HepG2 (cell line): ENCODE measurements at regions not wholly inside any gene's neighbourhood (a gene's known extent, or its start where the extent isn't known, plus 50 kb on each side); places are given as distances from the start of the nearest gene placed in this dataset.

Source experiments
- ATAC-seq: fragments of 200-7000 bp; cut with Tn5 transposase; 3 replicates; pipeline ENCODE4 v1.9.1; 2020; ENCODE audit warnings: mild to moderate bottlenecking, moderate library complexity
- BruUV-seq: library from RNA; stranded (reverse); fragments of 400-500 nt; replicated peaks from 2 replicates; lab custom pipeline; 2021; lab: Mats Ljungman, UMichigan
- CTCF ChIA-PET: fragments of 300-600 bp; formaldehyde crosslinking; extraction: SDS; loops from one replicate; lab custom pipeline; 2021; ENCODE audit warnings: low total read pairs, inconsistent platforms, low intra/inter-chr PET ratio; lab: Yijun Ruan, JAX
- POLR2A ChIA-PET: fragments of 350-600 bp; sonication (Branson Sonifier 250); formaldehyde crosslinking; loops from one replicate; lab custom pipeline; 2020; ENCODE audit warnings: antibody characterized with exemption, inconsistent platforms; lab: Yijun Ruan, JAX
- DNase-seq: peaks from one replicate; pipeline ENCODE4 v3.0.0-alpha.2; 2015; ENCODE audit warnings: low spot score
- FAIRE-seq: peaks from 3 replicates; lab custom pipeline; 2011; peaks lifted over from hg19 to GRCh38; lab: Jason Lieb, UNC
- H2AFZ ChIP-seq: one replicate; pipeline ENCODE4 v1.6.1; 2011; ENCODE audit warnings: low read length, inconsistent platforms
- H3K27ac ChIP-seq: fragments of 300-600 bp; 3 replicates; pipeline ENCODE4 v1.8.0; 2011; ENCODE audit warnings: mixed run types, mild to moderate bottlenecking, mixed read lengths, low read length, inconsistent platforms; ENCODE audit not compliant: insufficient read depth; ENCODE audit errors: extremely low read length
- H3K27me3 ChIP-seq, 2 experiments: fragments of 200-600 bp in 1 of 2; 2 replicates in 1 of 2; 3 replicates in 1 of 2; pipeline versions ENCODE4 v1.6.0 to v1.8.0; 2011; ENCODE audit warnings: low read length in 2 of 2, mild to moderate bottlenecking in 2 of 2, moderate library complexity in 2 of 2, inconsistent platforms in 1 of 2; ENCODE audit not compliant: insufficient read depth in 2 of 2, control insufficient read depth in 1 of 2
- H3K36me3 ChIP-seq, 2 experiments: fragments of 200-600 bp in 1 of 2; replicated peaks in 1 of 2; 2 replicates in 1 of 2; 3 replicates in 1 of 2; pipeline versions ENCODE4 v1.5.1 to v1.8.0; 2011; ENCODE audit warnings: low read length in 2 of 2, inconsistent platforms in 1 of 2; ENCODE audit not compliant: insufficient read depth in 2 of 2, control insufficient read depth in 1 of 2
- H3K4me1 ChIP-seq: 2 replicates; pipeline ENCODE4 v1.5.1; 2012; ENCODE audit warnings: low read length, inconsistent platforms; ENCODE audit not compliant: insufficient read depth
- H3K4me2 ChIP-seq: 2 replicates; pipeline ENCODE4 v1.6.0; 2011; ENCODE audit warnings: low read depth, low read length, inconsistent platforms
- H3K4me3 ChIP-seq, 3 experiments: fragments of 200-600 bp in 1 of 3; sonication (generic), shearing (Covaris generic) in 1 of 3; replicated peaks in 1 of 3; 2 replicates each; pipeline ENCODE4 v1.5.1; 2011 to 2016; ENCODE audit warnings: low read length in 3 of 3, inconsistent platforms in 2 of 3, low read depth in 2 of 3, mild to moderate bottlenecking in 2 of 3, control low read depth in 1 of 3, mixed read lengths in 1 of 3; ENCODE audit not compliant: insufficient read depth in 1 of 3
- H3K79me2 ChIP-seq: one replicate; pipeline ENCODE4 v1.6.1; 2011; ENCODE audit warnings: low read length, inconsistent platforms; ENCODE audit not compliant: insufficient read depth
- H3K9ac ChIP-seq: 2 replicates; pipeline ENCODE4 v1.6.0; 2011; ENCODE audit warnings: mild to moderate bottlenecking, low read depth, low read length, inconsistent platforms; ENCODE audit not compliant: insufficient read depth
- H3K9me3 ChIP-seq: 2 replicates; pipeline ENCODE4 v1.5.1; 2012; ENCODE audit warnings: mild to moderate bottlenecking, low read length
- H4K20me1 ChIP-seq: 2 replicates; pipeline ENCODE4 v1.6.0; 2011; ENCODE audit warnings: inconsistent platforms, mild to moderate bottlenecking, low read length, moderate library complexity; ENCODE audit not compliant: insufficient read depth
- ATF3 ChIP-seq: sonication (generic); formaldehyde crosslinking; IDR thresholded peaks from 2 replicates; pipeline ENCODE4 v1.4.0; 2020; ENCODE audit warnings: missing genetic modification reagents
- CEBPG ChIP-seq: IDR thresholded peaks from 2 replicates; pipeline ENCODE4 v1.6.1; 2016
- KDM4B ChIP-seq: sonication (generic); formaldehyde crosslinking; IDR thresholded peaks from 2 replicates; pipeline ENCODE4 v1.4.0; 2020; ENCODE audit warnings: missing genetic modification reagents
- NR2C2 ChIP-seq: sonication (generic); formaldehyde crosslinking; IDR thresholded peaks from 2 replicates; pipeline ENCODE4 v1.4.0; 2020; ENCODE audit warnings: missing genetic modification reagents, mild to moderate bottlenecking, moderate library complexity, borderline replicate concordance
- PHF21A ChIP-seq: sonication (generic); formaldehyde crosslinking; IDR thresholded peaks from 2 replicates; pipeline ENCODE4 v1.5.0; 2020; ENCODE audit warnings: mild to moderate bottlenecking, missing genetic modification reagents
- RFX3 ChIP-seq: IDR thresholded peaks from 2 replicates; pipeline ENCODE4 v1.6.1; 2016; ENCODE audit warnings: missing biosample characterization, missing genetic modification reagents
- SP140L ChIP-seq: sonication (generic); formaldehyde crosslinking; IDR thresholded peaks from 2 replicates; pipeline ENCODE4 v1.4.0; 2020; ENCODE audit warnings: missing genetic modification reagents, borderline replicate concordance
- ZUFSP ChIP-seq: sonication (generic); formaldehyde crosslinking; IDR thresholded peaks from 2 replicates; pipeline ENCODE4 v1.9.0; 2021; ENCODE audit warnings: missing genetic modification reagents, mild to moderate bottlenecking, borderline replicate concordance
- WGBS: methylation state at CpG from one replicate; pipeline ENCODE4 v1.1.6; 2017; ENCODE audit warnings: low lambda C conversion rate; 5-methylcytosine and 5-hydroxymethylcytosine counted together
- in situ Hi-C: cut with HindIII; loops from 2 replicates; pipeline ENCODE4 v1.10.0; 2017; ENCODE audit warnings: low pct_unique_long_range_greater_than_20kb; ENCODE audit not compliant: extremely low pct_ligation_motif_present
- intact Hi-C: fragments of 100-400 bp; cut with micrococcal nuclease; formaldehyde crosslinking; loops from one replicate; pipeline ENCODE4 v1.10.0; 2022; ENCODE audit not compliant: unreplicated experiment
- TF ChIP-seq, protein P1 (sequence below): sonication (generic); formaldehyde crosslinking; IDR thresholded peaks from 2 replicates; pipeline ENCODE4 v1.5.0; 2020; ENCODE audit warnings: mild to moderate bottlenecking, missing genetic modification reagents

DNA sequence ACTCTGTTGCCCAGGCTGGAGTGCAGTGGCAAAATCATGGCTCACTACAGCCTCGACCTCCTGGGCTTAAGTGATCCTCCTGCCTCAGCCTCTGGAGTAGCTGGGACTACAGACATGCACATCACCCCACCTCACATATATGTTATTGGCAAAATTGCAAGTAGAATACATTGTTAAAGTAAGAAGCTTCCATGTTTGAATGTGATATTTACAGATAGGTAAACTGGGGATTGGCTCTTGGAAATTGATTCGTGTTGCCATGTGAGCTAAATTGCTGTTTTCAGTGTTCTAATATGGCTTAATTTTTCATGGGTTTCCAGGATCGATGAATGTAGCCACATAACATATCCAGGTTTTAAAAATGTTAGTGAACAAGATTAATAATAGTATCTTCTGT, 149.0 kb upstream of the ZNF217 start:
- FAIRE-seq (no peak), ATAC-seq (no peak), DNase-seq (no peak)
- Histone ChIP-seq H3K4me3 (no peak overlapping the region), H2AFZ (no peak overlapping the region), H4K20me1 (no peaks in the 10 kb centered on the region), H3K9ac (no peak overlapping the region), H3K4me1 (peaks cover 41% of the 10 kb centered on the region), H3K27ac (no peak overlapping the region), H3K36me3 (no peaks in the 10 kb centered on the region), H3K79me2 (no peaks in the 10 kb centered on the region), H3K27me3 (no peaks in the 10 kb centered on the region), H3K4me2 (no peak overlapping the region), H3K9me3 (no peaks in the 10 kb centered on the region)
- in situ Hi-C loops (no loop called here), intact Hi-C loops (no loop called here)
- POLR2A ChIA-PET, result interaction anchor here (1.0 kb wide), 1 partner anchor 58 kb away, joined by 3 read pairs; no protein-coding TSS in a partner anchor
- no TSS peak for BruUV-seq
- 90% methylated on average over 3 of the region's 3 CpGs for WGBS
- CTCF ChIA-PET, result no interaction called here
- TF ChIP-seq CEBPG, result no peak
- TF ChIP-seq KDM4B (CRISPR knock-in tag), result no peak
- no peak for TF ChIP-seq PHF21A
- TF ChIP-seq, protein P1, sequence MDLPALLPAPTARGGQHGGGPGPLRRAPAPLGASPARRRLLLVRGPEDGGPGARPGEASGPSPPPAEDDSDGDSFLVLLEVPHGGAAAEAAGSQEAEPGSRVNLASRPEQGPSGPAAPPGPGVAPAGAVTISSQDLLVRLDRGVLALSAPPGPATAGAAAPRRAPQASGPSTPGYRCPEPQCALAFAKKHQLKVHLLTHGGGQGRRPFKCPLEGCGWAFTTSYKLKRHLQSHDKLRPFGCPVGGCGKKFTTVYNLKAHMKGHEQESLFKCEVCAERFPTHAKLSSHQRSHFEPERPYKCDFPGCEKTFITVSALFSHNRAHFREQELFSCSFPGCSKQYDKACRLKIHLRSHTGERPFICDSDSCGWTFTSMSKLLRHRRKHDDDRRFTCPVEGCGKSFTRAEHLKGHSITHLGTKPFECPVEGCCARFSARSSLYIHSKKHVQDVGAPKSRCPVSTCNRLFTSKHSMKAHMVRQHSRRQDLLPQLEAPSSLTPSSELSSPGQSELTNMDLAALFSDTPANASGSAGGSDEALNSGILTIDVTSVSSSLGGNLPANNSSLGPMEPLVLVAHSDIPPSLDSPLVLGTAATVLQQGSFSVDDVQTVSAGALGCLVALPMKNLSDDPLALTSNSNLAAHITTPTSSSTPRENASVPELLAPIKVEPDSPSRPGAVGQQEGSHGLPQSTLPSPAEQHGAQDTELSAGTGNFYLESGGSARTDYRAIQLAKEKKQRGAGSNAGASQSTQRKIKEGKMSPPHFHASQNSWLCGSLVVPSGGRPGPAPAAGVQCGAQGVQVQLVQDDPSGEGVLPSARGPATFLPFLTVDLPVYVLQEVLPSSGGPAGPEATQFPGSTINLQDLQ (CRISPR knock-in tag), result no peak
- no peak for TF ChIP-seq RFX3 (CRISPR knock-in tag)
- no peak for TF ChIP-seq NR2C2
- TF ChIP-seq SP140L, result no peak
- TF ChIP-seq ATF3 (CRISPR knock-in tag), result no peak
- no peak for TF ChIP-seq ZUFSP (CRISPR knock-in tag)
